ENCODE measurements at regions not wholly inside any gene's neighbourhood (a gene's known extent, or its start where the extent isn't known, plus 50 kb on each side); places are given as distances from the start of the nearest gene placed in this dataset.
"Not testable (repeated sequence)": the region's sequence is repeated elsewhere in the genome, so short reads cannot be mapped to it uniquely, and the experiment has no call there.

- DNase-seq (ENCODE audit: low spot score), result no peak
Observed at GRCh38 chr9:2395814-2396612, 225.6 kb upstream of the VLDLR start.

- no peak for DNase-seq (ENCODE audit: low spot score)
Observed at GRCh38 chr9:2396622-2397285, 224.8 kb upstream of the VLDLR start.

- DNase-seq (ENCODE audit: low spot score), result not testable (repeated sequence)
Observed at GRCh38 chr9:2397875-2398274, 223.7 kb upstream of the VLDLR start.

GRCh38 chr9:2401746-2402145 lies 219.8 kb upstream of the VLDLR start:
- not testable (repeated sequence) for DNase-seq (ENCODE audit: low spot score)

GRCh38 chr9:2403701-2404100 lies 217.9 kb upstream of the VLDLR start:
- DNase-seq (ENCODE audit: low spot score), result no peak

GRCh38 chr9:2406252-2406651 lies 215.3 kb upstream of the VLDLR start:
- DNase-seq (ENCODE audit: low spot score), result no peak

GRCh38 chr9:2407450-2407849 lies 214.1 kb upstream of the VLDLR start:
- DNase-seq (ENCODE audit: low spot score), result no peak

- DNase-seq (ENCODE audit: low spot score), result no peak
Observed at GRCh38 chr9:2411459-2412215, 209.9 kb upstream of the VLDLR start.

GRCh38 chr9:2413160-2413805 lies 208.3 kb upstream of the VLDLR start:
- DNase-seq (ENCODE audit: low spot score), result no peak

GRCh38 chr9:2414465-2414864 lies 207.1 kb upstream of the VLDLR start:
- no peak for DNase-seq (ENCODE audit: low spot score)

- no peak for DNase-seq (ENCODE audit: low spot score)
Observed at GRCh38 chr9:2415326-2415725, 206.3 kb upstream of the VLDLR start.

GRCh38 chr9:2417730-2418129 lies 203.9 kb upstream of the VLDLR start:
- no peak for DNase-seq (ENCODE audit: low spot score)

GRCh38 chr9:2418619-2419018 lies 203.0 kb upstream of the VLDLR start:
- DNase-seq (ENCODE audit: low spot score), result no peak

GRCh38 chr9:2419347-2419746 lies 202.2 kb upstream of the VLDLR start:
- DNase-seq (ENCODE audit: low spot score), result no peak

GRCh38 chr9:2420543-2420942 lies 201.0 kb upstream of the VLDLR start:
- no peak for DNase-seq (ENCODE audit: low spot score)

GRCh38 chr9:2424619-2425033 lies 197.0 kb upstream of the VLDLR start:
- DNase-seq (ENCODE audit: low spot score), result no peak

GRCh38 chr9:2425676-2426075 lies 195.9 kb upstream of the VLDLR start:
- no peak for DNase-seq (ENCODE audit: low spot score)

- no peak for DNase-seq (ENCODE audit: low spot score)
Observed at GRCh38 chr9:2427120-2427891, 194.3 kb upstream of the VLDLR start.

- no peak for DNase-seq (ENCODE audit: low spot score)
Observed at GRCh38 chr9:2439957-2440356, 181.6 kb upstream of the VLDLR start.

- not testable (repeated sequence) for DNase-seq (ENCODE audit: low spot score)
Observed at GRCh38 chr9:2443933-2444332, 177.7 kb upstream of the VLDLR start.

GRCh38 chr9:2448193-2448738 lies 173.3 kb upstream of the VLDLR start:
- no peak for DNase-seq (ENCODE audit: low spot score)
